ENCODE measurements at regions not wholly inside any gene's neighbourhood (a gene's known extent, or its start where the extent isn't known, plus 50 kb on each side); places are given as distances from the start of the nearest gene placed in this dataset.

GRCh38 chr13:70424428-70424827 is 316.2 kb upstream of the KLHL1 start:
- dilution Hi-C loops (cut with MboI; ENCODE audit: extremely low pct_ligation_motif_present, low sequenced_read_pairs) = no loop called here
- BruUV-seq (replicated peaks) = no TSS peak
- no peak overlapping the region for H3K27ac ChIP-seq (ENCODE audit: insufficient read depth, low read depth, low read length)
- DNase-seq (ENCODE audit: low read depth, low spot score) = no peak
- H3K4me3 ChIP-seq (replicated peaks in 1 of 3; ENCODE audit: insufficient read depth in 1 of 3, low read depth in 1 of 3, low read length in 3 of 3) = no peak overlapping the region
- H3K36me3 ChIP-seq (ENCODE audit: control insufficient read depth in 2 of 2, extremely low read depth in 1 of 2, insufficient read depth in 2 of 2, low read length in 2 of 2) = no peaks in the 10 kb centered on the region
- no peaks in the 10 kb centered on the region for H3K27me3 ChIP-seq (ENCODE audit: control insufficient read depth in 2 of 2, insufficient read depth in 2 of 2, low read length in 2 of 2)
- no peak overlapping the region for H3K9ac ChIP-seq (replicated peaks; ENCODE audit: extremely low read depth, insufficient read depth, low read length)
- H3K9me3 ChIP-seq (replicated peaks; ENCODE audit: control insufficient read depth, insufficient read depth, low read length) = no peaks in the 10 kb centered on the region
- POLR2A ChIA-PET = no interaction called here
- no peak for FAIRE-seq
- no peaks in the 10 kb centered on the region for H3K9me1 ChIP-seq (replicated peaks; ENCODE audit: control insufficient read depth, extremely low read depth, insufficient read depth, low read length)
- H3K4me2 ChIP-seq (ENCODE audit: insufficient read depth, low read length) = no peak overlapping the region
- no peaks in the 10 kb centered on the region for H4K20me1 ChIP-seq (replicated peaks; ENCODE audit: control insufficient read depth, extremely low read depth, insufficient read depth, low read length)
- no peaks in the 10 kb centered on the region for H3K4me1 ChIP-seq (ENCODE audit: control insufficient read depth, extremely low read depth, insufficient read depth, low read length)
- intact Hi-C loops (cut with micrococcal nuclease) = no loop called here
- H3K79me2 ChIP-seq (ENCODE audit: control insufficient read depth, insufficient read depth, low read length) = no peaks in the 10 kb centered on the region
- H2AFZ ChIP-seq (ENCODE audit: low read depth, low read length) = no peak overlapping the region
- CTCF ChIA-PET = no interaction called here
- no peak for TF ChIP-seq MYC (IDR thresholded peaks at IDR 0.05; ENCODE audit: low read depth, low read length)
- TF ChIP-seq POLR2AphosphoS5 (IDR thresholded peaks at IDR 0.05; ENCODE audit: insufficient read depth, low read depth, low read length) = no peak
- TF ChIP-seq, protein P1, sequence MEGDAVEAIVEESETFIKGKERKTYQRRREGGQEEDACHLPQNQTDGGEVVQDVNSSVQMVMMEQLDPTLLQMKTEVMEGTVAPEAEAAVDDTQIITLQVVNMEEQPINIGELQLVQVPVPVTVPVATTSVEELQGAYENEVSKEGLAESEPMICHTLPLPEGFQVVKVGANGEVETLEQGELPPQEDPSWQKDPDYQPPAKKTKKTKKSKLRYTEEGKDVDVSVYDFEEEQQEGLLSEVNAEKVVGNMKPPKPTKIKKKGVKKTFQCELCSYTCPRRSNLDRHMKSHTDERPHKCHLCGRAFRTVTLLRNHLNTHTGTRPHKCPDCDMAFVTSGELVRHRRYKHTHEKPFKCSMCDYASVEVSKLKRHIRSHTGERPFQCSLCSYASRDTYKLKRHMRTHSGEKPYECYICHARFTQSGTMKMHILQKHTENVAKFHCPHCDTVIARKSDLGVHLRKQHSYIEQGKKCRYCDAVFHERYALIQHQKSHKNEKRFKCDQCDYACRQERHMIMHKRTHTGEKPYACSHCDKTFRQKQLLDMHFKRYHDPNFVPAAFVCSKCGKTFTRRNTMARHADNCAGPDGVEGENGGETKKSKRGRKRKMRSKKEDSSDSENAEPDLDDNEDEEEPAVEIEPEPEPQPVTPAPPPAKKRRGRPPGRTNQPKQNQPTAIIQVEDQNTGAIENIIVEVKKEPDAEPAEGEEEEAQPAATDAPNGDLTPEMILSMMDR (IDR thresholded peaks at IDR 0.05; ENCODE audit: extremely low read depth in 1 of 2, insufficient read depth in 1 of 2, low read depth in 1 of 2, low read length in 2 of 2) = no peak
- TF ChIP-seq, protein P2, sequence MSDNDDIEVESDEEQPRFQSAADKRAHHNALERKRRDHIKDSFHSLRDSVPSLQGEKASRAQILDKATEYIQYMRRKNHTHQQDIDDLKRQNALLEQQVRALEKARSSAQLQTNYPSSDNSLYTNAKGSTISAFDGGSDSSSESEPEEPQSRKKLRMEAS (IDR thresholded peaks at IDR 0.05; ENCODE audit: insufficient read depth, insufficient read length) = no peak
- TF ChIP-seq POLR2A (IDR thresholded peaks at IDR 0.05; ENCODE audit: low read depth, low read length) = no peak
- no peak for TF ChIP-seq EZH2 (IDR thresholded peaks at IDR 0.05; ENCODE audit: borderline replicate concordance, low read depth, low read length, severe bottlenecking)
- no peak for TF ChIP-seq GATA2 (IDR thresholded peaks at IDR 0.05; ENCODE audit: insufficient read depth, insufficient read length, low read depth, low read length)
- no peak for TF ChIP-seq JUN (IDR thresholded peaks at IDR 0.05; ENCODE audit: borderline replicate concordance, insufficient read depth, insufficient read length, low read depth)
- TF ChIP-seq FOS (IDR thresholded peaks at IDR 0.05; ENCODE audit: borderline replicate concordance, insufficient read depth, low read length) = no peak
